AG04449 (cell line): ENCODE measurements at regions not wholly inside any gene's neighbourhood (a gene's known extent, or its start where the extent isn't known, plus 50 kb on each side); places are given as distances from the start of the nearest gene placed in this dataset.
"Not testable (repeated sequence)": the region's sequence is repeated elsewhere in the genome, so short reads cannot be mapped to it uniquely, and the experiment has no call there.

ENCODE experiments used
- CTCF ChIA-PET: fragments of 350-600 bp; formaldehyde crosslinking; extraction: SDS; loops from one replicate; lab custom pipeline; 2021; ENCODE audit warnings: antibody characterized with exemption; lab: Yijun Ruan, JAX
- POLR2A ChIA-PET: fragments of 400-600, 350-600 bp; formaldehyde crosslinking; extraction: SDS; loops from one replicate; lab custom pipeline; 2020; ENCODE audit warnings: antibody characterized with exemption, inconsistent platforms; lab: Yijun Ruan, JAX
- DNase-seq: peaks from one replicate; pipeline ENCODE4 v3.0.0-alpha.2; 2010; ENCODE audit warnings: low read depth, low spot score
- H3K4me3 ChIP-seq: 2 replicates; pipeline ENCODE4 v1.5.1; 2011; ENCODE audit warnings: low read depth, mild to moderate bottlenecking, control low read depth, low read length
- CTCF ChIP-seq: IDR thresholded peaks from one replicate; pipeline ENCODE4 v1.5.1; 2011; ENCODE audit warnings: mild to moderate bottlenecking, moderate library complexity, low read length, control low read depth, inconsistent platforms; ENCODE audit not compliant: insufficient read depth; ENCODE audit errors: missing control alignments

GRCh38 chr12:131287015-131287937 lies 333.6 kb downstream of the ADGRD1 start:
- ChIA-PET POLR2A (no interaction called here), CTCF (no interaction called here)
- H3K4me3 ChIP-seq = no peak overlapping the region
- TF ChIP-seq CTCF = no peak
- DNase-seq = no peak

GRCh38 chr12:131287938-131288764 lies 334.4 kb downstream of the ADGRD1 start:
- DNase-seq = no peak
- no peak for TF ChIP-seq CTCF
- POLR2A ChIA-PET = no interaction called here
- no peak overlapping the region for H3K4me3 ChIP-seq
- CTCF ChIA-PET = no interaction called here

GRCh38 chr12:131288765-131289695 lies 335.3 kb downstream of the ADGRD1 start:
- POLR2A ChIA-PET, H3K4me3 ChIP-seq, DNase-seq, CTCF ChIA-PET: not testable (repeated sequence)

GRCh38 chr12:131289807-131290206 lies 336.1 kb downstream of the ADGRD1 start:
- DNase-seq, POLR2A ChIA-PET, CTCF ChIA-PET, H3K4me3 ChIP-seq: not testable (repeated sequence)

- H3K4me3 ChIP-seq = no peak overlapping the region
- POLR2A ChIA-PET = no interaction called here
- no peak for TF ChIP-seq CTCF
- CTCF ChIA-PET = no interaction called here
- no peak for DNase-seq
Measured at GRCh38 chr12:131290255-131290959, 336.7 kb downstream of the ADGRD1 start.

GRCh38 chr12:131293071-131294015 lies 339.6 kb downstream of the ADGRD1 start:
- DNase-seq, H3K4me3 ChIP-seq, POLR2A ChIA-PET, CTCF ChIA-PET: not testable (repeated sequence)

GRCh38 chr12:131294716-131295115 lies 341.0 kb downstream of the ADGRD1 start:
- POLR2A ChIA-PET, DNase-seq, CTCF ChIA-PET, H3K4me3 ChIP-seq: not testable (repeated sequence)

- POLR2A ChIA-PET = not testable (repeated sequence)
Measured at GRCh38 chr12:131295117-131295516, 341.4 kb downstream of the ADGRD1 start.

GRCh38 chr12:131295559-131295958 lies 341.9 kb downstream of the ADGRD1 start:
- DNase-seq, H3K4me3 ChIP-seq, POLR2A ChIA-PET, CTCF ChIA-PET: not testable (repeated sequence)

More at GRCh38 chr12:131295117-131295516, 341.4 kb downstream of the ADGRD1 start:
- DNase-seq, H3K4me3 ChIP-seq, CTCF ChIA-PET: not testable (repeated sequence)

- POLR2A ChIA-PET, DNase-seq, H3K4me3 ChIP-seq, CTCF ChIA-PET: not testable (repeated sequence)
Measured at GRCh38 chr12:131296136-131296535, 342.4 kb downstream of the ADGRD1 start.

GRCh38 chr12:131296651-131297050 lies 342.9 kb downstream of the ADGRD1 start:
- DNase-seq, H3K4me3 ChIP-seq, CTCF ChIA-PET, POLR2A ChIA-PET: not testable (repeated sequence)
